Glutamatergic neuron (in vitro differentiated cells): ENCODE measurements at regions not wholly inside any gene's neighbourhood (a gene's known extent, or its start where the extent isn't known, plus 50 kb on each side); places are given as distances from the start of the nearest gene placed in this dataset.
"Not testable (repeated sequence)": the region's sequence is repeated elsewhere in the genome, so short reads cannot be mapped to it uniquely, and the experiment has no call there.

Experiments
- DNase-seq: peaks from one replicate; pipeline ENCODE4 v3.0.0; 2022
- H3K27ac Mint-ChIP-seq: one replicate; pipeline ENCODE4 v1.8.0; 2020; ENCODE audit warnings: mild to moderate bottlenecking, mixed read lengths, inconsistent platforms; ENCODE audit not compliant: unreplicated experiment
- H3K27me3 Mint-ChIP-seq: one replicate; pipeline ENCODE4 v1.8.0; 2020; ENCODE audit warnings: mild to moderate bottlenecking, moderate library complexity, mixed read lengths, inconsistent platforms; ENCODE audit not compliant: unreplicated experiment
- H3K36me3 Mint-ChIP-seq: one replicate; pipeline ENCODE4 v1.8.0; 2020; ENCODE audit warnings: mild to moderate bottlenecking, mixed read lengths, inconsistent platforms; ENCODE audit not compliant: unreplicated experiment
- H3K4me1 Mint-ChIP-seq: one replicate; pipeline ENCODE4 v1.8.0; 2020; ENCODE audit warnings: mild to moderate bottlenecking, low read depth, mixed read lengths, inconsistent platforms; ENCODE audit not compliant: unreplicated experiment
- H3K4me3 Mint-ChIP-seq: one replicate; pipeline ENCODE4 v1.8.0; 2020; ENCODE audit warnings: mild to moderate bottlenecking, mixed read lengths, inconsistent platforms; ENCODE audit not compliant: unreplicated experiment
- H3K9me3 Mint-ChIP-seq: one replicate; pipeline ENCODE4 v1.8.0; 2020; ENCODE audit warnings: mild to moderate bottlenecking, moderate library complexity, mixed read lengths, inconsistent platforms; ENCODE audit not compliant: unreplicated experiment
- CTCF ChIP-seq: fragments of 200-600 bp; sonication (generic); IDR thresholded peaks from one replicate; pipeline ENCODE4 v1.5.0; 2021; ENCODE audit not compliant: partially characterized antibody, unreplicated experiment

DNA sequence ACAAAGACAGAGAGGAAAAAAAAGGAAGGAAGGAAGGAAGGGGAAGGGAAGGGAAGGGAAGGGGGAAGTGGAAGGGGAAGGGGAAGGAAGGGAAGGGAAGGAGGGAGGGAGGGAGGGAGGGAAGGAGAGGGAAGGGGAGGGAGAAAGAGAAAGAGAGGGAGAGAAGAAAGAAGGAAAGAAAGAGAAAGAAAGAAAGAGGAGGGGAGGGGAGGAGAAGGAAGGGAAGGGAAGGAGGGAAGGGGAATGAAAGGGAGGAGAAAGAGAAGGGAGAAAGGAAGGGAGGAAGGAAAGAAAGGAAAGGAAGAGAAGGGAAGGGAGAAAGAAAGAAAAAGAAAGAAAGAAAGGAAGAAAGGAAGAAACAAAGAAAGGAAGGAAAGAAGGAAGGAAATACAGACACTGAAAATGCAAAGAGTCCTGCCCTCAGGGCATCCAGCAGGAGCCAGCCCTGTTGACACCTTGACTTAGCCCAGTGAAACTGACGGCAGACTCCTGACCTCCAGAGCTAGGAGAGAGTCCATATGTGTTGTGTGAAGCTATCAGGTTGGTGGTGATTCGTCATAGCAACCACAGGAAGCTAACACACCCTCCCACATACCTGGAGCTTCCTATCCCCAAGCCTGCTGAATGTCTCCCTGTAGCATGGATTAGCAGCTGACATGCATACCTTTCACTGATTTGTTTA lies 58.7 kb upstream of the SULF2 start:
- peaks cover 35% of the 10 kb centered on the region for H3K4me1 Mint-ChIP-seq
- no peak for DNase-seq
- TF ChIP-seq CTCF, result no peak
- no peak overlapping the region for H3K27ac Mint-ChIP-seq
- H3K9me3 Mint-ChIP-seq, result no peaks in the 10 kb centered on the region
- peaks cover 8% of the 10 kb centered on the region for H3K27me3 Mint-ChIP-seq
- H3K36me3 Mint-ChIP-seq, result no peaks in the 10 kb centered on the region
- H3K4me3 Mint-ChIP-seq, result no peak overlapping the region

- not testable (repeated sequence) for H3K4me3 Mint-ChIP-seq
Observed at GRCh38 chr20:47842950-47843349, 57.7 kb upstream of the SULF2 start.

DNA sequence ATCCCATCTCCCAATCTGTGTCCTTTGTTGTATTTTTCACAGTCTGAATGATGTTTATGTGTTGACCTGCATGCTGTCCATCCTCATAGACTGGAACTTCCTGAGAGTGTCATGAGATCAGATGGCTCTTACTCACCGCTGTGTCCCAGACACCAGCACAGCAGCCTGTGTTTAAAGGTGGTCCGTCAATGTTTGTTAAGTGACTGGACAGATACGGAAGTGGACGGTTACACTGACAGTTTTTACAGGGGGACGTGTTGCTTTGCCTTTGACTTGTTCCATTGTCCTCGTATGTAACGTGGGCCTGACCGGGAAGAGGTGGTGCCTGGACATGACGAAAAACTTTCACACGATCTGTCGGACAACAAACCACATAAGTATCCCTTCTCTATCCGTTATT lies 56.7 kb upstream of the SULF2 start:
- not testable (repeated sequence) for H3K9me3 Mint-ChIP-seq, H3K27ac Mint-ChIP-seq, H3K4me3 Mint-ChIP-seq, H3K36me3 Mint-ChIP-seq, H3K27me3 Mint-ChIP-seq, DNase-seq
- peaks cover 20% of the 10 kb centered on the region for H3K4me1 Mint-ChIP-seq

More at GRCh38 chr20:47842950-47843349, 57.7 kb upstream of the SULF2 start:
- not testable (repeated sequence) for H3K36me3 Mint-ChIP-seq, DNase-seq, H3K27me3 Mint-ChIP-seq, H3K27ac Mint-ChIP-seq, H3K9me3 Mint-ChIP-seq
- peaks cover 27% of the 10 kb centered on the region for H3K4me1 Mint-ChIP-seq

DNA sequence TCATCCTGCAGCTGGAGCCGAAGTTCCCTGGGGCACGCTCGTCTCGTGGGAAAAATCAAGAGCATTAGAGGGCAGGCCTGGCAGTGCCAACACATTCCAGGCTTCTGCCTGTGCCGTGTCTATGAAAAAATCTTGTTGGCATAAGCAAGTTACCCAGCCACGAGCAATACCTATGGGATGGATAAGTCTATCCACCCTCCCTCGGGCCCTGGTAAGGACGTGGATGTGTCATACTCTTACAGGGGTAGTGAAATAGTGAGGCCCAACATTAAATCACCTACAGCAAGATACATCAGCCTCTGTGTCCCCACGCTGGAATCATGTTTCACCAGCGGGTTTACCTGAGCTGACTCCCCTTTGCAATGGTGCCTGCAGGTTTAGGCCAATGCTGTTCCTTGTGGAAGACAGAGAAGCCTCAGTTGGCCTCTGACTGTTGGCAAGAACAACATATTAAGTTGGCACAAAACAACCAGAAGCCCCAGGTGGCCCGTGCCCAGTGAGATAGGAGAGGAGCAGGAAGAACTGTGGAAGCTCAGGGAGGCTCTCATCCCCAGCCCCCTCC lies 51.1 kb upstream of the SULF2 start:
- H3K9me3 Mint-ChIP-seq, H3K27me3 Mint-ChIP-seq, H3K36me3 Mint-ChIP-seq, H3K27ac Mint-ChIP-seq, DNase-seq, H3K4me1 Mint-ChIP-seq, H3K4me3 Mint-ChIP-seq: not testable (repeated sequence)
